ENCODE measurements at regions not wholly inside any gene's neighbourhood (a gene's known extent, or its start where the extent isn't known, plus 50 kb on each side); places are given as distances from the start of the nearest gene placed in this dataset.

GRCh38 chr5:82334856-82335255 lies 56.7 kb upstream of the RPS23 start:
- no peak for DNase-seq (ENCODE audit: low read depth)

GRCh38 chr5:82334085-82334692 lies 56.0 kb upstream of the RPS23 start:
- DNase-seq (ENCODE audit: low read depth): no peak

- no peak for DNase-seq (ENCODE audit: low read depth)
Measured at GRCh38 chr5:82332886-82333615, 54.9 kb upstream of the RPS23 start.

GRCh38 chr5:82332064-82332855 lies 54.1 kb upstream of the RPS23 start:
- DNase-seq (ENCODE audit: low read depth): no peak

GRCh38 chr5:82331557-82331956 lies 53.4 kb upstream of the RPS23 start:
- no peak for DNase-seq (ENCODE audit: low read depth)

- DNase-seq (ENCODE audit: low read depth): no peak
Measured at GRCh38 chr5:82330530-82331270, 52.5 kb upstream of the RPS23 start.

GRCh38 chr5:82329393-82329792 lies 51.2 kb upstream of the RPS23 start:
- DNase-seq (ENCODE audit: low read depth): no peak
